ENCODE measurements at regions not wholly inside any gene's neighbourhood (a gene's known extent, or its start where the extent isn't known, plus 50 kb on each side); places are given as distances from the start of the nearest gene placed in this dataset.

DNA sequence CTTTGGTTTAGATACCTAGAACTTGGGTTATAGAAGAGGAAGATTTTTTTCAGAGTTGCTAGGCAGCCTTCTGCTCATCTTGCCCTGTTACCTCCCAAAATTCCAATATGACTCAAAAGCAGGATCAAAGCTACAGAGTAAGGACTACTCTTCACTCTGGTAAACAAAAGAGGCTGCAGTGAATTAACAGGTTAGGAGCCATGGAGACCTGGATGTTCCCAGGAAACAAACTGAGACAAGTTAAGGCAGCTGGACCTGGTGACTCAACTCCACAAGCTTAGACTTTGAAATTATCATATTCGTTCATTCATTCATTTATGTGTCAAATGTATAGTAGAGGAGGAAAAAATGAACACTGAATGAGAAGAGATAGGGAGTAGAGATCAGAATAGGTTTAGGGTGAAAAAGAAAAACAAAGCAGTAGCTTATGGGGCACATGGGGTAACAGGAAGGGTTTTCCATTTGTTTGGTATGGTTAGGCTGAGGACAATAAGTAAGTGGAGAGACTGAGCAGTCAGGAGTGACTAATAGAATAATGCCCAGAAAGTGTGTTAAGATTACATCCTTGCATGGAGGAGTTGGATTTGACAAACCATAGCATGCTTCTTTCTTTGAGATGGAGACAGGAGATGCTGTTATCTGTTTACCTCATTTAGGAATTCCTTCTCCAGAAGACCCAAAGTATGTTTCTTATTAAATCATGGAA, 464.0 kb upstream of the ZNF608 start:
- no peak overlapping the region for H3K27ac ChIP-seq
- in situ Hi-C loops (cut with MboI; ENCODE audit: low sequenced_read_pairs in 4 of 4) (no loop called here), intact Hi-C loops (cut with DNase I; ENCODE audit: low total_unique reads) (no loop called here)
- ATAC-seq (no peak), DNase-seq (no peak)
- H3K36me3 ChIP-seq: no peaks in the 10 kb centered on the region
- H3K4me3 ChIP-seq: no peak overlapping the region
- TF ChIP-seq, protein P1, sequence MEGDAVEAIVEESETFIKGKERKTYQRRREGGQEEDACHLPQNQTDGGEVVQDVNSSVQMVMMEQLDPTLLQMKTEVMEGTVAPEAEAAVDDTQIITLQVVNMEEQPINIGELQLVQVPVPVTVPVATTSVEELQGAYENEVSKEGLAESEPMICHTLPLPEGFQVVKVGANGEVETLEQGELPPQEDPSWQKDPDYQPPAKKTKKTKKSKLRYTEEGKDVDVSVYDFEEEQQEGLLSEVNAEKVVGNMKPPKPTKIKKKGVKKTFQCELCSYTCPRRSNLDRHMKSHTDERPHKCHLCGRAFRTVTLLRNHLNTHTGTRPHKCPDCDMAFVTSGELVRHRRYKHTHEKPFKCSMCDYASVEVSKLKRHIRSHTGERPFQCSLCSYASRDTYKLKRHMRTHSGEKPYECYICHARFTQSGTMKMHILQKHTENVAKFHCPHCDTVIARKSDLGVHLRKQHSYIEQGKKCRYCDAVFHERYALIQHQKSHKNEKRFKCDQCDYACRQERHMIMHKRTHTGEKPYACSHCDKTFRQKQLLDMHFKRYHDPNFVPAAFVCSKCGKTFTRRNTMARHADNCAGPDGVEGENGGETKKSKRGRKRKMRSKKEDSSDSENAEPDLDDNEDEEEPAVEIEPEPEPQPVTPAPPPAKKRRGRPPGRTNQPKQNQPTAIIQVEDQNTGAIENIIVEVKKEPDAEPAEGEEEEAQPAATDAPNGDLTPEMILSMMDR (IDR thresholded peaks at IDR 0.05 in 4 of 5, conservative IDR thresholded peaks at IDR 0.05 in 1 of 5): no peak
- TF ChIP-seq POLR2A (IDR thresholded peaks at IDR 0.05): no peak
- H3K27me3 ChIP-seq: no peaks in the 10 kb centered on the region
- no peaks in the 10 kb centered on the region for H3K4me1 ChIP-seq
- no peaks in the 10 kb centered on the region for H3K9me3 ChIP-seq

DNA sequence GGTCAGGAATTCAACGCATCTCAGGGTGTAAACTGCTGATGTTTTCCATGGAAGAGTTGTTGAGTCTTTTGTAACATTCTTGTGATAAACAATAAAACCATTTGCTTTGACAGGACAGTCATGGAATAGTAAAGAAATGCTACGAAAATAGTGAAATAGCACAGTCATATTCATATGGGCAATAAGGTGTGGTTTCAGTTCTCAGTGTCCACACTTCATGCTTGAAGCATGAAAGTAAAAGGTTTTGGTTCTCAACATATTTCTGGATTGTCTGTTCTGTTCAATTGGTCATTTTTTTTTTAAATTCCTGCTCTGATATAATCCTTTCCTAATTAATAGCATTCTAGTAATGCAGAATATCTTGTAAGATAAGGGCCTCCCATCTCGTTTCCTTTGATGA, 467.6 kb upstream of the ZNF608 start:
- no peaks in the 10 kb centered on the region for H3K4me1 ChIP-seq
- in situ Hi-C loops (cut with MboI; ENCODE audit: low sequenced_read_pairs in 4 of 4) (no loop called here), intact Hi-C loops (cut with DNase I; ENCODE audit: low total_unique reads) (no loop called here)
- H3K27me3 ChIP-seq: no peaks in the 10 kb centered on the region
- no peak for ATAC-seq
- no peak overlapping the region for H3K27ac ChIP-seq
- H3K9me3 ChIP-seq: peaks cover 0 to 3% (median 0%) of the 10 kb centered on the region in 3 donors
- TF ChIP-seq, protein P1 (IDR thresholded peaks at IDR 0.05 in 4 of 5, conservative IDR thresholded peaks at IDR 0.05 in 1 of 5): no peak
- TF ChIP-seq POLR2A (IDR thresholded peaks at IDR 0.05): no peak
- no peak for DNase-seq
- H3K4me3 ChIP-seq: no peak overlapping the region
- no peaks in the 10 kb centered on the region for H3K36me3 ChIP-seq

DNA sequence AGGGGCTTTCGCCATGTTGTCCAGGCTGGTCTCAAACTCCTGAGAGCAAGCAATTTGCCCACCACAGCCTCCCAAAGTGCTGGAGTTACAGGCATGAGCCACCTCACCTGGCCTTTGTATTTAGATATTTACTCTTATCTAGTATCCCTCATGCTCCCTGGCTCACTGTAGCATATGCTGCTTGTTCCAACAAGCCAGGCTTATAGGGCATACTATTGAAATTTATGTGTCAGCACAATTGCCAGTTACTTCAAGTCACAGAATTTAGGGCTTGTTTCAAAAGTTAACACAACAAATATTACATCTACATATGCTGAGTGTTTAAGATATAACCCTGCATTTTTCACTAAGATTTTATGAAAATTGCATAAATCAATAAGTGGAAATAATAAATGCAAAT, 469.2 kb upstream of the ZNF608 start:
- TF ChIP-seq POLR2A (IDR thresholded peaks at IDR 0.05): no peak
- TF ChIP-seq, protein P1 (IDR thresholded peaks at IDR 0.05 in 4 of 5, conservative IDR thresholded peaks at IDR 0.05 in 1 of 5): no peak
- H3K27ac ChIP-seq: no peak overlapping the region
- H3K9me3 ChIP-seq: peaks cover 0 to 3% (median 0%) of the 10 kb centered on the region in 3 donors
- in situ Hi-C loops (cut with MboI; ENCODE audit: low sequenced_read_pairs in 4 of 4): no loop called here
- intact Hi-C loops (cut with DNase I; ENCODE audit: low total_unique reads): no loop called here
- no peak overlapping the region for H3K4me3 ChIP-seq
- H3K36me3 ChIP-seq: no peaks in the 10 kb centered on the region
- ATAC-seq (no peak), DNase-seq (no peak)
- H3K4me1 ChIP-seq: no peaks in the 10 kb centered on the region
- no peaks in the 10 kb centered on the region for H3K27me3 ChIP-seq

DNA sequence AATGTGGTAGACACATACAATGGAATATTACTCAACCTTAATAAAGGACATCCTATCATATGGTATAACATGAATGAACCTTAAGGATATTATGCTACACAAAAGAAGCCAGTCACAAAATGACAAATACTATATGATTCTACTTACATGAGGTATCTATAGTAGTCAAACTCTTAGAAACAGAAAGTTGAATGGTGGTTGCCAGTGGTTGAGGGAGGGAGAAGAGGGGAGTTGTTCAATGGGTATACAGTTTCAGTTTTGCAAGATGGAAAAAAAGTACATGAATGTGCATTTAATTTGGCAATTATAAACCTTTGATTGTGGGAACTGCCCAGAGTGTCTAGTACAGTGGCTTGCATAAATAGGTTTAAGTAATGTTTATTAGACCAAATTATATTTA, 473.3 kb upstream of the ZNF608 start:
- ATAC-seq (no peak), DNase-seq (no peak)
- H3K36me3 ChIP-seq: no peaks in the 10 kb centered on the region
- H3K9me3 ChIP-seq: peaks cover 0 to 3% (median 0%) of the 10 kb centered on the region in 3 donors
- in situ Hi-C loops (cut with MboI; ENCODE audit: low sequenced_read_pairs in 4 of 4) (no loop called here), intact Hi-C loops (cut with DNase I; ENCODE audit: low total_unique reads) (no loop called here)
- TF ChIP-seq POLR2A (IDR thresholded peaks at IDR 0.05): no peak
- TF ChIP-seq, protein P1 (IDR thresholded peaks at IDR 0.05 in 4 of 5, conservative IDR thresholded peaks at IDR 0.05 in 1 of 5): no peak
- no peaks in the 10 kb centered on the region for H3K4me1 ChIP-seq
- H3K27me3 ChIP-seq: no peaks in the 10 kb centered on the region
- H3K4me3 ChIP-seq: no peak overlapping the region
- H3K27ac ChIP-seq: no peak overlapping the region

DNA sequence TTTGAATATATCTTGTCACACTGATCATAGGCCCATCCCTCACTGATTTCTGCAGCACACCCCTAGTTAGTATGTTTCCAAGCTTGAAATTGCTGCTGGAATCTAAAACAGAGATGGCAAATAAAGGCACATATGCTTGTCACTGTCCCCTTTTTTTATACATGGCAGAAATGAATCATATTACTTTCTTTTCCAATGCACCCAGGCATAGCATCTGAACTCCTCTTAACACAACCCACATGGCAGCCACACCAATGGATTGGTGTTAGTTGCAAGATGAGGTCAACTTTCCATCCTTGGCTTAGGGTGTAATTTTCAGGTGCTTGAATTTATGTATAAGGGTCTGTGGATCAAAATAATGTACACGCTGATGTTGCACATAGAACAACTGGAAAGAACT, 473.8 kb upstream of the ZNF608 start:
- TF ChIP-seq, protein P1 (IDR thresholded peaks at IDR 0.05 in 4 of 5, conservative IDR thresholded peaks at IDR 0.05 in 1 of 5): no peak
- no peak for TF ChIP-seq POLR2A (IDR thresholded peaks at IDR 0.05)
- Histone ChIP-seq H3K4me3 (no peak overlapping the region), H3K4me1 (no peaks in the 10 kb centered on the region), H3K9me3 (peaks cover 0 to 3% (median 0%) of the 10 kb centered on the region in 3 donors), H3K27me3 (no peaks in the 10 kb centered on the region), H3K36me3 (no peaks in the 10 kb centered on the region), H3K27ac (no peak overlapping the region)
- ATAC-seq (no peak), DNase-seq (no peak)
- intact Hi-C loops (cut with DNase I; ENCODE audit: low total_unique reads) (no loop called here), in situ Hi-C loops (cut with MboI; ENCODE audit: low sequenced_read_pairs in 4 of 4) (no loop called here)

Measured in gastrocnemius medialis (tissue), 4 donors.